Stimulated activated CD4-positive, alpha-beta T cell treated with anti-CD3 and anti-CD28 coated beads, Interleukin-2, amount 100 ng/mL, for 48 hours (primary cell): ENCODE measurements at regions not wholly inside any gene's neighbourhood (a gene's known extent, or its start where the extent isn't known, plus 50 kb on each side); places are given as distances from the start of the nearest gene placed in this dataset.

Source experiments
- DNase-seq, 2 donors: peaks; one replicate each; pipeline ENCODE4 v3.0.0-alpha.2; 2020

GRCh38 chr18:38368886-38369285, 803.3 kb upstream of the CELF4 start:
- no peak for DNase-seq

GRCh38 chr18:38368246-38368645, 802.6 kb upstream of the CELF4 start:
- no peak for DNase-seq

- DNase-seq: no peak
Measured at GRCh38 chr18:38367473-38367872, 801.9 kb upstream of the CELF4 start.

- DNase-seq: no peak
Measured at GRCh38 chr18:38362286-38362792, 796.7 kb upstream of the CELF4 start.

- no peak for DNase-seq
Measured at GRCh38 chr18:38358805-38359657, 793.4 kb upstream of the CELF4 start.

GRCh38 chr18:38353149-38353548, 787.6 kb upstream of the CELF4 start:
- no peak for DNase-seq

- DNase-seq: no peak
Measured at GRCh38 chr18:38350141-38350540, 784.5 kb upstream of the CELF4 start.

GRCh38 chr18:38330573-38330972, 765.0 kb upstream of the CELF4 start:
- DNase-seq: no peak

GRCh38 chr18:38329145-38329544, 763.5 kb upstream of the CELF4 start:
- no peak for DNase-seq

GRCh38 chr18:38322206-38322605, 756.6 kb upstream of the CELF4 start:
- DNase-seq: no peak

- DNase-seq: no peak
Measured at GRCh38 chr18:38321262-38321661, 755.7 kb upstream of the CELF4 start.

GRCh38 chr18:38318416-38318815, 752.8 kb upstream of the CELF4 start:
- DNase-seq: no peak

GRCh38 chr18:38313831-38314230, 748.2 kb upstream of the CELF4 start:
- no peak for DNase-seq

GRCh38 chr18:38312532-38312931, 746.9 kb upstream of the CELF4 start:
- DNase-seq: no peak

- no peak for DNase-seq
Measured at GRCh38 chr18:38310936-38311335, 745.3 kb upstream of the CELF4 start.

- DNase-seq: no peak
Measured at GRCh38 chr18:38307914-38308313, 742.3 kb upstream of the CELF4 start.

GRCh38 chr18:38305961-38306360, 740.4 kb upstream of the CELF4 start:
- no peak for DNase-seq

- DNase-seq: no peak
Measured at GRCh38 chr18:38301621-38302020, 736.0 kb upstream of the CELF4 start.

- no peak for DNase-seq
Measured at GRCh38 chr18:38297910-38298309, 732.3 kb upstream of the CELF4 start.

GRCh38 chr18:38290229-38290628, 724.6 kb upstream of the CELF4 start:
- DNase-seq: no peak

- no peak for DNase-seq
Measured at GRCh38 chr18:38284972-38285371, 719.4 kb upstream of the CELF4 start.

GRCh38 chr18:38263066-38263465, 697.5 kb upstream of the CELF4 start:
- no peak for DNase-seq

- no peak for DNase-seq
Measured at GRCh38 chr18:38262661-38263060, 697.1 kb upstream of the CELF4 start.

- DNase-seq: no peak
Measured at GRCh38 chr18:38257661-38258060, 692.1 kb upstream of the CELF4 start.

- DNase-seq: no peak
Measured at GRCh38 chr18:38256366-38256765, 690.8 kb upstream of the CELF4 start.
